Central memory CD4-positive, alpha-beta T cell (primary cell): ENCODE measurements at regions not wholly inside any gene's neighbourhood (a gene's known extent, or its start where the extent isn't known, plus 50 kb on each side); places are given as distances from the start of the nearest gene placed in this dataset.

Experiments used
- DNase-seq: peaks from one replicate; pipeline ENCODE4 v3.0.0; 2022

DNA sequence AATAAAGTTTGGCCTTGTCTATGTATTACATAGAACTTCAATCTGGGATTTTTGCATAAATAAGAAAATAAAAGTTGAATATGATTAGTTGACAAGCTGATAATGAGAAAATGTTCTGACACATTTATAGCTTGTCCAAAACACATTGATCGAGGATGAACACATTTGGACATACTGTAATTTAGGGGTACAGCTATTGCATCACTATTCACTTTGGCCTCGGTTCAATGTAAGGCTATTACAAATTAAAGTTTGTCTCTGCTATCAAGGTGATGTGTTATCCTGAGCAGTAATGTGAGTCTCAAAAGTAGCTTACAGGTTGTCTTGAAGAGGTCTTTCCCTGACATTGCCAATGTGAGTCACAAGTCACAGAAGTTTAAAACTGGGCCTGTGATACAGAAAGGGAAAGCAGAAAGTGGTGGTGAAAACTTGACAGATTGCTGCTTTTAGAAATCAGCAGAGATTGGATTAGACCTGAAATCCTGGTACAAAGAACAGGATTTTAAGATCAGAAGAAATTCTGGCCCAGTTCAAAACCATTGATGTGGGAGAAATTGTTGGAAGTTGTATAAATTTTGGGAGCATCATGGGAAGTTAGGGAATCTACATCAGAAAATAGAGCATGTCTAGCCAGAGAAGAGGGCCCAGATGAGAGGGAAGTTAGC, 674.1 kb downstream of the NYAP2 start:
- DNase-seq: no peak

DNA sequence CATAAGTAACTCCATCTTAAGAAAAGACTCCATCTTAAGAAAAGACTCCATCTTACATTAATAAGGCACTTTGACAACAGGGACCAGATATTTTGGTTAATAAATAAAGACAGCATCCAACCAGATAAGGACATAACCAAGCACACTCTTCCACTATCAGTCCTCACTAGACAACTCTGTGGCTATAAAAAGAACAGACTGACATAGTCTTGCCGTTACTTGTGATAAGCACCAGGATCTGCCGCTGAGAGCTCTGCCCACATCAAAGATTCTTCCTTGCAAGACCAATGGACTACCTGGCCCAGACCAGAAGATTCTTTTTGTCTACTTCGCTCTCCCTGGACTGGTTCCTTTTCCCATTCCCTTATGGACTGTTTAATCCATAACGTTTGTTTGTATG, 667.4 kb downstream of the NYAP2 start:
- DNase-seq: no peak

- DNase-seq: no peak
Measured at GRCh38 chr2:226066391-226066790, 666.9 kb downstream of the NYAP2 start.

- DNase-seq: no peak
Measured at GRCh38 chr2:226064932-226065570, 665.5 kb downstream of the NYAP2 start.

- DNase-seq: no peak
Measured at GRCh38 chr2:226063704-226064440, 664.4 kb downstream of the NYAP2 start.

GRCh38 chr2:226059961-226060627, 660.6 kb downstream of the NYAP2 start:
- no peak for DNase-seq

DNA sequence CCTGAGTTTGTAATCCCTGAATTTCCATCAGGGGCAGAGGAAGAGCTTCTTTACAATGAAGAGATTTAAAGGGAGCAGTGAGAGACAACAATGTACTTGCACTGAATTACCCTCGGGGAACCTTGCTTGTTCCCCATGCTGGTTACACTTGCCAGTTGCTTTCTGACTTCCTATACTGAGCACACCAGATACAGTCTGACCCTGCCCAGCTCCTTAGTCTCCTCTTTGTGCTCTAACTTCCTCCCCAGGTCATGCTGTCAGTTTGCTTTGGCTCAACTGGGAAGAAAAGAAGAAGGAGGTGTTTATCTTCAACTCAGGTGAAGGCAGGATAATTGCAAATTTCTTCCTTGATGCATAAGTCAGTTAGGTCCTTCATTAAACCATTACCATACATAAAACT, 658.4 kb downstream of the NYAP2 start:
- DNase-seq: no peak

DNA sequence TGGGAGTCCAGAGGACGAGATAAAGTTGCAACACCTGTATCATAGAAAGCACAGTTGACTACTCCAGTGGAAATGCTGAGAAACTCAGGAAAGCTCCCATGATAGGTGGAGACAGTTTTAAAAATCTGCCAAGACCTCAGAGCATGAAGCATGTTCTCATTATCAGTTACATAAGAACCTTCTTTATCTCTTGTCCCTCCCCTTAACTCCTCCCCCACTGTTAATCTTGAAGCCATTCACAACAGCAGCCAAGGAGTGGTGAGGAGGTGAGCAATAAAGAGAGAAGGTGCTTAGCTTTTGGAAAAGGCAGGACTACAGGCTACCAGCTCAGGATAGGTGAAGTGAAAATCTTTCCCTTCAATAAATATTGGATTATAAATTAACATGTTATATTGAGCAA, 657.9 kb downstream of the NYAP2 start:
- DNase-seq: no peak

DNA sequence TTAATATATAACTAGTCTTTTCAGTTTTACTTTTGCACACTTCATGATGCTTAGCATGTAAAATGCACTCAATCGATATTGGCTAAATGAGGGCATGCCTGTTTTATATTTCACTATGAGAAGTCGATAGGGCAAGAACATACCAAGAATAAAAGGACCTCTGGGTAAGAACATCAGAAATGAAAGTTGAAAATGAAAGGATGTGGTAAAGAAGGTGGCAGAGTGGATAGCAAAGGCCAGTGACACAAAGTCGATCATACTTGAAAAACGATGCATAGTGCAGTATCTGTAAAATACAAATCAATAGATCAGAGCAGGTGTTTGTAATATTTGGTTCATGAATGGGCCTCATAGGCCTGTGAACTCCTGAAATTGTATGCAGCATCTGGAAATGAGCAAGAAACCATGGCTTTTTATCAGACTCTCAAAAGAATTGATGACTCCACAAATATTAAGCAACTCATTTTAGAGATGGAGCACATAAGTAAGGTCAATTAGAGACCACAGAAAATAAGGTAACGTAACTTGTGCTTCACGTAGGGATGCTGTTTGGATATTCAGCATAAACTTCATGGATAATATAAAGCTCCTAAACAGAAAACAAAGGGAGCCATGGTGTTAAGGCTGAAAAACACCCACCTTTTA, 653.4 kb downstream of the NYAP2 start:
- DNase-seq: no peak

GRCh38 chr2:226050822-226051221, 651.3 kb downstream of the NYAP2 start:
- no peak for DNase-seq

GRCh38 chr2:226048611-226049010, 649.1 kb downstream of the NYAP2 start:
- DNase-seq: no peak

- DNase-seq: no peak
Measured at GRCh38 chr2:226045080-226045479, 645.6 kb downstream of the NYAP2 start.

- no peak for DNase-seq
Measured at GRCh38 chr2:226040344-226040900, 640.9 kb downstream of the NYAP2 start.

DNA sequence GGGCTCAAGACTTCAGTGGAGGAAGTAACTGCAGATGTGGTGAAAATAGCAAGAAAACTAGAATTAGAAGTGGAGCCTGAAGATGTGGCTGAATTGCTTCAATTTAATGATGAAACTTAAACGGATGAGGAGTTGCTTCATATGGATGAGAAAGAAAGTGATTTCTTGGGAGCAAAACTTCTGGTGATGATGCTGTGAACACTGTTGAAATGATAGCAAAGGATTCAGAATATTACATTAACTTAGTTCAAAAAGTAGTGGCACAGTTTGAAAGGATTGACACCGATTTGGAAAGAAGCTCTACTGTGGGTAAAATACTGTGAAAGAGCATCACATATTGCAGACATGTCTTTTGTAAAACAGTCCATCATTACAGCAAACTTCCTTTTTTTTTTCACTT, 638.0 kb downstream of the NYAP2 start:
- DNase-seq: no peak

DNA sequence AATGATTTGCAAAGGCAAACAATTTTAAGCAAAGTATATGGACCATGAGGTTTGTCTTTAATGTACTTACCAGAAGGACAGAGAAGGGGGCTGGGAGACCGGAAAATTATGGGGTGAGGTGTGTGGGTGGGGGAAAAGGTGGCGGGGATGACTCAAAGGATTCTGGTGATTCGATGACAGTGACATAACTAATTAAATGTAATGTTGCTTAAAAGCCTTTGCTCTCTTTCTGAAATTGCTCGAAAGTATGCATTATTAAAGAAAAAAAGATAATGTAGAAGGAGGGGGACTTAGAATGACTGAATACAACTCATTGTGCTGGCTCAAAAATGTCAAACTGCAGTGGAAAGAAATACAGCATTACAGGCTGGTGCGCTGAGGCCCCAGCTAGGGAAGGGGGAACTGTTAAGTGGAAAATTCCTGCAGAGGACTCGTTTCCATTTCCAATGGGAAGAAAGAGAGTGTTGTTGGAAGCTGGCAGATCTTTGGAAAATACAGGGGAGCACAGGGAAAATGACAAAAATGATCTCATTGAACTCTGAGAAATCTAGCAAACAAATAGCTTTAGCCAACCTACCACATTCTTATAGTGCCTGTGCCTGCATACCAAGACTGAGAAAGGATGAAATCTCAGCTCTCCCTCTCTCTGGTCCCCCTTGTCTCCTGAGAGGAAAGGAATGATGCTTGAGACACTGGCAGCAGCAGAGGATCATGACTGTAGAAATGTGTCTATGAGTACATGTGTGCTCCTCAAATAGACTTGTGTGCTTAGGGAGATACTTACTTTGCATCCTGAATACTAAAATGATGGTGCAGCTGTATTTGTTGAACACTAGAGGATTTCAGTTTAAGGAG, 632.4 kb downstream of the NYAP2 start:
- no peak for DNase-seq

DNA sequence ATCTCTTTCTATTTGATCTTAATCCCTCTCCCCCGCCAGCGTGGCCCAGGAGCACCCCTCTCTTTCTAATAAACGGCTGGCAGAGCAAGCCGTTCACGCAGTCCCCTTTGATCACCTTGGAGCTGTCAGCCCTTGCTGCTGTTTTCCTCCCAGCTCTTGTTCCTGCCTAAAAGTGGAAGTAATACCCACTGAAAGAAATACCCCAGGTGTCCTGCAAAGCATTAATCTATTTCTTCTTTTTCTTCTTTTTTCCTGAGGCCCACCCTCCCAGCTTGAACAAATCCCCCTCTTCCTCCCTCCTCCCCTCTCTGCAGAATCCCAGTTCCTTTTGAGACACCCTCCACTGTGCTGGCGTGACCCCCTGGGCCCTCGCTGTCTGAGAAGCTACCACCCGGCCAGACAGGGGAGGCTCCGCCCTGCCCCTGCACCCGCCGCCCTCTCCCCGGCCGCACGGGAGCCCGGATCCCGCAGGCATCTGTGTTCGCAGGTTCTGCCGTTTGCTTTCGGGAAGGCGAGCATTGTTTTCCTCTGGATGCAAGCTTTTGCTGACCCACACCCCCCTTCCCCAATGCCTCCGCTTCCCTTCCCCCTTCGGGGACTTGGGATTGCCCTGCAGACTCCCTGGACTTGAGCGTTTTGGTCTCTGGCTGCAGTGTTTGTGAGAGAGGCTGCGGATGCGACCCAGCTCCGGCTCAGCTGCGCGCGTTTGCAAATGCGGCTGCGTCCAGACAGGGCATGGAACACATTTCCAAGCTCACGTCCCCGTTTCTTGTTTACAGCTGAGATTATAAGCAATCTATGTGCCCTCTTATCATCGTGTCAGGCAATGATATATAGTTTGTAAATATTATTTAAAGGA, 631.5 kb downstream of the NYAP2 start:
- DNase-seq: no peak

DNA sequence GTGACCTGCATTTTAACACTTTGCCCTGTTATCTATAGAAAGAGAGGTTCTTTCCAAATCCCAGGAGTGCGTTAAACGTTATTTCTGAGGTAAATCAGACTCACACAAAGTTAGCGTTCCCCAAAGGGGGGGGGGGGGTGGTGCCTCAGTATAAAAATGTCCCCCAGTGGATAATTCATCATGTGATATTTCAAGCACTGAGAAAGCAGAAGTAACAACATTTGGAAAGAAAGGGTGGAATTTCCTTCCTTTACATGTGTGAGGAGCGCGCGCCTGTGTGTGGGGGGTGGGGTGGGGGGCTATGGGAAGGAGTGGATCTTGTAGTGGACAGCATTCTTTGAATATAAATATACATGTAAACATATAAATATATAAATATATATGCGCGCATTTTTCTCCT, 630.9 kb downstream of the NYAP2 start:
- no peak for DNase-seq

DNA sequence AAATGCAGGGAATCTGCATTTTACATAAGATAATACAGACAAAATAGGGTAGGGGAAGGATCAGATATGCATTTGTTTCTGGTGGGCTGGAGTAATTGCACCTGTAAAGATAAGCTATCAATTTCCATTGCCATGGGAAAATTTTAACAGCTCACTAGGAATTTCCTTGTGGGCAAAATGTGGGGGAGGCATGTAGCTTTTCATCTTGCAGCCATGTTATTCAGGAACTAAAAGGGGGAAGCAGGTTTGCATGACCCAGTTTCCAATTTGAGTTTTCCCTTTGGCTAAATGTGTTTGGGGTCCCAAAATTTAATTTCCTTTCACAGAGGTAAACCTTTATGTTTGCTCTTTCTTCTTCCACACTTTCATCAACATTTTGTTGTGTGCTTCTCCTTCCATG, 624.4 kb downstream of the NYAP2 start:
- no peak for DNase-seq

DNA sequence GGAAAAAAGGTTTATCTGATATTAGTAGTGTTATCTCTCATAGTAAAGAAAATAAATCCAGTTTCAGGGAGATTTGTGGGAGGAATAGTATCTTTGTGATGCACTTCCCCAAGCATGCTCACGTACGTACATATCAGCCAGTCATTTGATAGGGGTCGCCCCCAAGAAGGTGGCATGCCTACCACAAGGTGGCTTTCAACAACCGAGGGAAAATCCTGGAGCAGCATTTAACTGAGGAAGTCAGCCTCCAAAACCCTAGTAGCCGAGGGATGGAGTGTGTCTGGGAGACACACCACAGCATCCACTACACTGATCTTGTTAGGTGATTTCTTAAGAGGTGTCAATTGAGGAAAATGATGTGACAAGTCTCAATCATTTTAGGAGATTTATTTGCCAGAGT, 623.9 kb downstream of the NYAP2 start:
- no peak for DNase-seq

- no peak for DNase-seq
Measured at GRCh38 chr2:226020956-226021355, 621.4 kb downstream of the NYAP2 start.

DNA sequence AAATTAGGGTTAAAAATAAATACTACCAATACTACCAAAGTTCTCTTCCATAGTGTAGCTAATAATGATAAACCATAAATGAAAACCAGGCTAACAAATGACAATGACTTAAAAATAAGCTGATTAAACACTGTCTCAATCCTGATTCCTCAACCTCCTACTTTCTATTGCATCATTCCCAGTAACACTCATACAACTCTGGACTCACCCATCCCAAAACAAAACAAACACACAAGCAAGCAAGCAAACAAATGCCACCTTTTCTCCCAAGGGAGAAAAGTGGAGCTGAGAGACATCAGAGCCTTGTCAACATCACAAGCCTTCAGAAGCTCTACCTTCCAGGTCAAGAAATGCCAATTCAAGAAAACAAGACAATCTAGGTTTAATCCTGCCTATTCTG, 620.7 kb downstream of the NYAP2 start:
- no peak for DNase-seq
